Heart right ventricle (tissue), 16 donors: ENCODE measurements at regions not wholly inside any gene's neighbourhood (a gene's known extent, or its start where the extent isn't known, plus 50 kb on each side); places are given as distances from the start of the nearest gene placed in this dataset.

Source experiments
- ATAC-seq, 8 donors: fragments of 200-7000 bp; cut with Tn5 transposase; one replicate each; pipeline ENCODE4 v1.9.1; 2020; ENCODE audit warnings: mild to moderate bottlenecking in 8 of 8, moderate library complexity in 8 of 8, moderate number of reproducible peaks in 1 of 8
- DNase-seq, 2 donors: peaks; one replicate each; pipeline ENCODE4 v3.0.0-alpha.2; 2020
- H3K27ac ChIP-seq, 10 donors: fragments of 200-600 bp; sonication (generic) in 2 of 10; one replicate each; pipeline versions ENCODE4 v1.5.0 to v1.8.0; 2020 to 2022; ENCODE audit warnings: mild to moderate bottlenecking in 3 of 10
- H3K27me3 ChIP-seq, 7 donors: fragments of 200-600 bp; one replicate each; pipeline ENCODE4 v1.8.0; 2021 to 2022; ENCODE audit warnings: mild to moderate bottlenecking in 2 of 7
- H3K36me3 ChIP-seq, 9 donors: fragments of 200-600 bp; sonication (generic) in 1 of 9; one replicate each; pipeline versions ENCODE4 v1.5.0 to v1.8.0; 2020 to 2022; ENCODE audit warnings: mild to moderate bottlenecking in 2 of 9
- H3K4me1 ChIP-seq, 9 donors: fragments of 200-600 bp; sonication (generic) in 1 of 9; one replicate each; pipeline versions ENCODE4 v1.5.0 to v1.8.0; 2020 to 2022; ENCODE audit warnings: mild to moderate bottlenecking in 4 of 9
- H3K4me3 ChIP-seq, 10 donors: fragments of 200-600 bp; sonication (generic) in 2 of 10; one replicate each; pipeline versions ENCODE4 v1.5.0 to v1.8.0; 2020 to 2022; ENCODE audit warnings: mild to moderate bottlenecking in 7 of 10, moderate library complexity in 2 of 10
- H3K9me3 ChIP-seq, 11 donors: fragments of 200-600 bp in 10 of 11; sonication (generic) in 2 of 11; one replicate each; pipeline versions ENCODE4 v1.5.0 to v1.8.0; 2013 to 2022; ENCODE audit warnings: mild to moderate bottlenecking in 2 of 11, control low read depth in 1 of 11, moderate library complexity in 1 of 11
- CTCF ChIP-seq, 9 donors: fragments of 200-600 bp; sonication (generic) in 2 of 9; IDR thresholded peaks; one replicate each; pipeline versions ENCODE4 v1.5.0 to v1.8.0; 2021 to 2022; ENCODE audit warnings: antibody characterized with exemption in 9 of 9, mild to moderate bottlenecking in 5 of 9, moderate library complexity in 1 of 9
- WGBS, 2 donors: extraction: QIAGEN DNeasy Blood & Tissue Kit; methylation state at CpG; one replicate each; pipeline ENCODE4 v1.1.7; 2013; ENCODE audit warnings: inconsistent platforms in 1 of 2; 5-methylcytosine and 5-hydroxymethylcytosine counted together
- intact Hi-C, 10 donors: fragments of 100-400 bp; cut with DNase I; formaldehyde crosslinking; loops; one replicate each; pipeline versions ENCODE4 v1.11.1 to v1.14.2; 2022
- donor health status: Arrhythmogenic right ventricular cardiomyopathy.
- donor health status: ischemic (EF 13 %, LVEDD 7.1; RV severe dilation, severe dysfunction).
- donor health status: healthy with polysubstance abuse.
- donor health status: DM: no; HTN: yes; CAD: no.
- donor health status: DM: no; HTN: no; CAD: no.
- donor health status: ischemic (EF 25% LVEDD 6.9; RV normal size, moderate dysfunction).
- donor health status: ischemic (EF 25% LVEDD 5.7; RV mildly dilated, moderate dysfunction).
- donor health status: healthy.
- donor health status: DM: yes; HTN: yes; CAD: no.
- donor health status: Ischemic cardiomyopathy.
- donor health status: ischemic (EF 35%, LVEDD 5.7; RV mildly dilated, moderate dysfunction).
- donor health status: nonischemic (EF 11% LVEDD 7.7; RV severe dilation, severe dysfunction).
- donor health status: DM: yes; HTN: yes; CAD: no.
- donor health status: PGD.
- donor health status: ischemic (EF 29% LVEDD 5.4; RV normal size, mild dysfunction).
- donor health status: nonischemic (EF 23%, LVEDD 6.1; RV moderate dilation, normal function).

DNA sequence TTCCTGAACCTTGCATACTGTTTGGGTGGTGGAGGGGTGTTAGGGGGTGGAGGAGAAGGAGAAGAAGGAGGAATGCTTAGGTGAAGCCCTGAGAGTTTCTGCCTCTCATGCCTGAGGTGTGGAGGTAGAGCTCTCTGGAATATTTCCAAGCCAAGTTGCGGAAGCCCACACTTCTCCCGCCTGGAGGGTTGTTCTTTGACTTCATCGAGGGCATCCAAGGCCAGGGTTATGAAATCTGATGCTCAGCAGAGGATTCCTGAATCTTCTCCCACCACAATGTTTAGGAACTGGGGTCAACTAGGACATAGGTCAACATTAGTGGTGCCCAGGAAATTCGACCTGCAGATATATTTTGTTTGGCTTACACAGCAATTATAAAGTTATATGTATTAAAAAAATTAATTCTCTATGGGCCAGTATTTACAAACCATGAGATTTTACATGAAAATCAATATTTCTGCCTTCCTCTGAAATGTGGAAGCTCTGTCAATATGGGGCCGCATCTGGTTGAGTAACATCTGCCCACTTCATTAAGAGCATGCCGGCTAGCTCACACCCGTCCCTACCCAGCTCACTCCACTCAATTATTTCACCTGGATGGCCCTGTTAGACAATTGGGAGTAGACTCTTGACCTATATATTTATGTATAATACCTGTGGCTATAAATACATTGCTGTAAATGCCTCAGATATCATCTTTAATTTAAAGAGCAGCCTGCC is 257.1 kb upstream of the ZFP64 start:
- WGBS, 2 donors = 78 to 82% methylated on average over 7 of the region's 7 CpGs
- TF ChIP-seq CTCF (IDR thresholded peaks at IDR 0.05) = no peak
- no peak overlapping the region for H3K27ac ChIP-seq
- no peak for DNase-seq
- H3K9me3 ChIP-seq = peaks cover 0 to 3% (median 0%) of the 10 kb centered on the region in 11 donors
- H3K36me3 ChIP-seq = no peaks in the 10 kb centered on the region
- no peaks in the 10 kb centered on the region for H3K27me3 ChIP-seq
- ATAC-seq = no peak
- H3K4me1 ChIP-seq = no peaks in the 10 kb centered on the region
- H3K4me3 ChIP-seq = no peak overlapping the region
- intact Hi-C loops = no loop called here

- TF ChIP-seq CTCF (IDR thresholded peaks at IDR 0.05) = no peak
- ATAC-seq = no peak
- peaks cover 0 to 3% (median 0%) of the 10 kb centered on the region in 11 donors for H3K9me3 ChIP-seq
- H3K27me3 ChIP-seq = no peaks in the 10 kb centered on the region
- H3K36me3 ChIP-seq = no peaks in the 10 kb centered on the region
- no peaks in the 10 kb centered on the region for H3K4me1 ChIP-seq
- H3K27ac ChIP-seq = no peak overlapping the region
- intact Hi-C loops = no loop called here
- H3K4me3 ChIP-seq = no peak overlapping the region
- 76 to 83% methylated on average over 1 of the region's 1 CpG for WGBS, 2 donors
- DNase-seq = no peak
Measured at GRCh38 chr20:52447225-52447551, 255.6 kb upstream of the ZFP64 start.

- Histone ChIP-seq H3K4me1 (no peaks in the 10 kb centered on the region), H3K27me3 (no peaks in the 10 kb centered on the region), H3K36me3 (no peaks in the 10 kb centered on the region), H3K27ac (no peak overlapping the region), H3K4me3 (no peak overlapping the region), H3K9me3 (peaks cover 0 to 3% (median 0%) of the 10 kb centered on the region in 11 donors)
- intact Hi-C loops = no loop called here
- no peak for TF ChIP-seq CTCF (IDR thresholded peaks at IDR 0.05)
- 75 to 78% methylated on average over 14 of the region's 14 CpGs for WGBS, 2 donors
- no peak for ATAC-seq
- no peak for DNase-seq
Measured at GRCh38 chr20:52446421-52447224, 255.0 kb upstream of the ZFP64 start.

DNA sequence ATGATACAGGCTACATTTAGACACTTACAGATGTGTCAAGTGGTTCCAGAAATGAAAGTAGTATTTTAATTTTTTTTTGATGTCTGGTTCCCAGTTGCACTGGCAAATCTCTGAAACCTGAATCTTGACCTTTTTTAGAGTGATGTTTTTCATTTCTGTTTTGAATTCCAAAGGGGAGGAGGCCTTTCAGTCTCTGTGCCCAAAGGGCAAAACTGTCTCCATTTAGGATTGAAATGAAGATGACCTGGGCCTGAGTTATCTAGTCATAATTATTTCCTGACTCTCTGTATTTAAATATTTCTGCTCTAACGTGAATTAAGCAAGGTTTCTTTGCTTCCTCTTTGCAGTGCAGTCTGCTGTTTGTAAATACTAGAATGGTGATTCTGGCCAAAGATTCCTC is 252.9 kb upstream of the ZFP64 start:
- DNase-seq = no peak
- TF ChIP-seq CTCF (IDR thresholded peaks at IDR 0.05) = no peak
- H3K9me3 ChIP-seq = peaks cover 0 to 3% (median 0%) of the 10 kb centered on the region in 11 donors
- no peak for ATAC-seq
- no peaks in the 10 kb centered on the region for H3K36me3 ChIP-seq
- peaks cover 0 to 7% (median 4%) of the 10 kb centered on the region in 7 donors for H3K27me3 ChIP-seq
- intact Hi-C loops = no loop called here
- H3K4me3 ChIP-seq = no peak overlapping the region
- H3K4me1 ChIP-seq = no peaks in the 10 kb centered on the region
- H3K27ac ChIP-seq = no peak overlapping the region
- WGBS, 2 donors = 54 to 60% methylated on average over 1 of the region's 1 CpG
